GM18951 (cell line): ENCODE measurements at regions not wholly inside any gene's neighbourhood (a gene's known extent, or its start where the extent isn't known, plus 50 kb on each side); places are given as distances from the start of the nearest gene placed in this dataset.
"Not testable (repeated sequence)": the region's sequence is repeated elsewhere in the genome, so short reads cannot be mapped to it uniquely, and the experiment has no call there.

ENCODE experiments used
- POLR2A ChIP-seq: IDR thresholded peaks from 4 replicates; pipeline ENCODE4 v1.6.1; 2011; ENCODE audit warnings: mild to moderate bottlenecking; ENCODE audit not compliant: insufficient read length, insufficient read depth; ENCODE audit errors: extremely low read depth
- in situ Hi-C: fragments of 300-500 bp; cut with MboI; formaldehyde crosslinking; loops from one replicate; pipeline ENCODE4 v1.12.0; 2022; ENCODE audit warnings: low sequenced_read_pairs, mixed read lengths, inconsistent platforms; ENCODE audit not compliant: unreplicated experiment

DNA sequence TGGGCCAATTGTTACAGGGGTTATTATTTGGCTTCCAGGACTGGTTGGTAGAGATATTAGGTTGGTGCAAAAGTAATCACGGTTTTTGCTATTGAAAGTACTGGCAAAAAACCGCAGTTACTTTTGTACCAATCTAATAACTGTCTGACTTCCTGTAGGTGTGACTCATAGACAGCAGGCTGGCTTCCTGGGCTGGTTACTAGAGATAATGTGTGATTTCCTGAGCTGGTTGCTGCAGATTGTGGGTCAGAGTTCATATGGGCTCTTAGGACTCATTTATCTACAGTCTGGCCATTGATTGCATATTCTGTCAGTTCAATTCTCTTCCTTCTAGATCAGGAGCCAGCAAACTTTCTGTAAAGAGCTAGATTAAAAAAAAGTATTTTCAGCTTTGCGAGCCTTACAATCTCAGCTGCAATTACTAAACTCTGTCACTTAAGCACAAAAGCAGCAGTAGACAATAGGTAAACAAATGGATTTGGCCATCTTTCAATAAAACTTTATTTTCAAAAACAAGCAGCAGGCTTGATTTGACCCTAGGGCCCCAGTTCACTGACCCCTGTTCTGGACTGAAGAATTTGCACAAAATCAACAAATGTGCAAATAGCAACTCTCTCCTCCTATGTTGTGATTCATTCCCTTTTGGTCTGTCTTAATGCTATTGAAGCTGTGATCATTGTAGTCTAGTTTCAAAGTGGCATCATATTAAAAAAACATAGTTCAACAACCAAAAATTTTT is 50.8 kb upstream of the BOD1L1 start:
- no peak for TF ChIP-seq POLR2A
- in situ Hi-C loops: no loop called here

DNA sequence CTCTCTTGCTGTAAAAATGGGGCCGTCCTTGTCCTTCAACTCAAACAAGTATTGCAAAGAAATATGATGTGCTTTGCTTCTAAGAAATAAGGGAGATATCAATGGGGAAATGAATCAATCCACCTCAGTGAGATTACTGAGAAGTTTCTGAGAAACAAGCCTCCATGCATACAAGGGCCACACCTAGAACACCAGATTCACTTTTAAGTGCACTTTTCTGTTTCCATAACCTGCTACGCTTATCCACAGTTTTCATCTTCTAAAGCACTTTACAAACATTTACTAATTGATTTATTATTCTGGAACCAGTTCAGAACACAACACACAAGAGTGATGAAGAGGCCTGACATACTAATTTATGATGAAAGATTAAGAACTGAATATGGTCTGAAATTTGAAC is 54.0 kb upstream of the BOD1L1 start:
- no peak for TF ChIP-seq POLR2A
- in situ Hi-C loops: no loop called here

DNA sequence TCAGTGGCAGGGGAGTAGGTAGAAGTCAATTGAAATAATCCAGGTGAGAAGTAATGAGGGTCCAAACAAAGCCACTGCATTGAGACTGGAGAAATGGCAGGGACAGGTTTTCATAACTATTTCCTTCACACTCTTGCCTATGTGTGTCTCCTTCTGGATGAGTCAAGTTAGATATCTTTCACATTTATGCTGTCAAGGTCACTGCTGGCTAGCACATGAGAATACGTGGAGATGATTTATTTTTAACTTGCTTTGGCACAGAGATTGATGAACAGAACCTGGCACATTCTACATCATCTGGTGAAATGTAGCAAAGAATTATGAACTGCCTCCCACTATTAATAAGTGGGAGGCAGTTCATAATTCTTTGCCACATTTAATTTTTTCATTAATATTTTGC is 66.7 kb upstream of the BOD1L1 start:
- in situ Hi-C loops: no loop called here
- no peak for TF ChIP-seq POLR2A

DNA sequence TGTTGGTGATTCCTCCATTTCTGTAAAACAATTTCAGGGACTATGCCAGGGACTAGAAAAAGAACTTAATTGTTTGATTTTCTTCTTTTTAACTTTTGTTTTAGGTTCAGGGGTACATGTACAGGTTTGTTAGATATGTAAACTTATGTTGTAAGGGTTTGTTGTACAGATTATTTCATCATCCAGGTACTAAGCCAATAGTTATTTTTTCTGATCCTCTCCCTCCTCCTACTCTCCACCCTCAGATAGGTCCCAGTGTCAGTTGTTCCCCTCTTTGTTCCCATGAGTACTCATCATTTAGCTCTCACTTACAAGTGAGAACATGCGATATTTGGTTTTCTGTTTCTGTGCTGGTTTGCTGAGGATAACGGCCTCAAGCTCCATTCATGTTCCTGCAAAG is 70.8 kb upstream of the BOD1L1 start:
- no peak for TF ChIP-seq POLR2A
- in situ Hi-C loops: no loop called here

DNA sequence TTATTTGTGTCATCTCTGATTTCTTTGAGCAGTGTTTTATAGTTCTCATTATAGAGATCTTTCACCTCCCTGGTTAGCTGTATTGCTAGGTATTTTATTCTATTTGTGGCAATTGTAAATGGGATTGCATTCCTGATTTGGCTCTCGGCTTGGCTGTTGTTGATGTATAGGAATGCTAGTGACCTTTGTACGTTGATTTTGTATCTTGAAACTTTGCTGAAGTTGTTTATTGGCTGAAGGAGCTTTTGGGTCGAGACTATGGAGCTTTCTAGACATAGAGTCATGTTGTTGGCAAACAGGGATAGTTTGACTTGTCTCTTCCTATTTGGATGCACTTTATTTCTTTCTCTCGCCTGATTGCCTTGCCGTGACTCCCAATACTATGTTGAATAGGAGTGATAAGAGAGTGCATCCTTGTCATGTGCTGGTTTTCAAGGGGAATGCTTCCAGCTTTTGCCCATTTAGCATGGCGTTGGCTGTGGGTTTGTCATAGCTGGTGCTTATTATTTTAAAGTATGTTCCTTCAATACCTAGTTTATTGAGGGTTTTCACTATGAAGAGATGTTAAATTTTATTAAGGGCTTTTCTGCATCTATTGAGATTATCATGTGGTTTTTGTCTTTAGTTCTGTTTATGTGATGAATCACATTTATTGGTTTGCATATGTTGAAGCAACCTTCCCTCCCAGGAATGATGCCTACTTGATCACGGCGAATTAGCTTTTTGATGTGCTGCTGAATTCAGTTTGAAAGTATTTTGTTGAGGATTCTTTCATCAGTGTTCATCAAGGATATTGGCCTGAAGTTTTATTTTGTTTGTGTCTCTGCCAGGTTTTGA is 72.7 kb upstream of the BOD1L1 start:
- no peak for TF ChIP-seq POLR2A
- in situ Hi-C loops: no loop called here

DNA sequence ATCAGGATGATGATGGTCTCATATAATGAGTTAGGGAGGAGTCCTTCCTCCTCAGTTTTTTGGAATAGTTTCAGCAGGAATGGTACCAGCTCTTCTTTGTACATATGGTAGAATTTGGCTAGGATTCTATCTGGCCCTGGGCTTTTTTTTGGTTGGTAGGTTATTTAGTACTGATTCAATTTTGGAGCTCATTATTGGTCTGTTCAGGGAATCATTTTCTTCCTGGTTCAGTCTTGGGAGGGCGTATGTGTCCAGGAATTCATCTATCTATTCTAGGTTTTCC is 73.3 kb upstream of the BOD1L1 start:
- in situ Hi-C loops: not testable (repeated sequence)

DNA sequence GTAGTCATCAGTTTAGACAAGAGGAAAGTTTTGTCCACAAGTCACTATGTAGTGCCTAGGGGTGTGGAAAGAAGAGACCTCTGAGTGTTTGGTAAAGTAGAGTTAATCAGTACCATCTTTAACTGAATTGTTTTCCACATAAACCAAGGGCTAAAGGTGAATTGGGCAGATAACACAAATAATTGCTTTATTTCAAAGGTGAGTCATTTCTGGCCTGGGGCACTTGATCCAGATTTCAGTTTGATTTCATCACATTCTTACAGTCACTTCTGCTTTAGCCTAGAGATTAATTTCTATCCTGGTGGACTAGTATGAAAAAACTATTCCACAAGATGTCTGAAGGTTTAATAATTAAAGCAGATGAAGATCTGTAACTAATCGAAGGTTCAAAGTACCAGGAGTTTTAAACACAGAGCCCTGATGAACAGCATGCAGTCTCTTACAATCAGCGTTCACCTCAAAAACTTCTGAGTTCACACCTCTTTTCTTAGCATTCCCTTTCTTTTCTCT is 74.5 kb upstream of the BOD1L1 start:
- no peak for TF ChIP-seq POLR2A
- in situ Hi-C loops: no loop called here

DNA sequence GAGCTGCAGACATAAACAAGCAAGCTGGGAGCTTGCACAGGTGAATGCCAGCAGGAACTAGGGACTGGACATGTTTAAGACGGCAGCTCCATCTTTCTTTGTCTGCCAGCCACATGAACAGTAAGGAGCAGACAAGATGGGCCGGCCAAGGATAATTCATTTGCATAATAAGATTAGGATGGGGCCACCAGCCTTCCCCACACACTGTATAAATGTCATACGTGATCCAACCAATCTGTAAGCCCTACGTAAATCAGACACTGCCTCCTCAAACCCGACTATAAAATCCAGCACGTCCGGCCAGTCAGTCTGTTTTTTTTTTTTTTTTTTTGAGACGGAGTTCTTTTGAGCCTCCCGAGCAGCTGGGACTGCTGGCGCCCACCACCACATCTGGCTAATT is 75.6 kb upstream of the BOD1L1 start:
- TF ChIP-seq POLR2A: no peak
- in situ Hi-C loops: no loop called here

DNA sequence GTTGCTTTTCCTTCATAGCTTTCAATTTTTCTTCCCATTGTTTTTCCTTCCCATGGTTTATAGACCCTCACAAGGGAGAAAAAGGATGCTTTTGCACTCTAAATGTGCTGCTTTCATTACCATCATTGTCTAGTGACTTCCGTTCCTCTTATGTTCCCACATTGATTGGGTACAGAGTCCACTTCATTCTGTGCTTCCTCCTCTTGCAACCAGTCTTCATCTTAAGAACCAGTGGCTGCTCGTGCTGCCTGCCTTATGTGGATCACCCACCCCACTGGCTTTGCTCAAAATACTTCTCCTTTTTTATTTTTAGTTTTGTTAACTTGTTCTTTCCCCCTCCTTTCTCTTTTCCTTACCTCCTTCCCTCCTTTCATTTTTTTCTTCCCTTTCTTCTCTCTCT is 76.5 kb upstream of the BOD1L1 start:
- no peak for TF ChIP-seq POLR2A

DNA sequence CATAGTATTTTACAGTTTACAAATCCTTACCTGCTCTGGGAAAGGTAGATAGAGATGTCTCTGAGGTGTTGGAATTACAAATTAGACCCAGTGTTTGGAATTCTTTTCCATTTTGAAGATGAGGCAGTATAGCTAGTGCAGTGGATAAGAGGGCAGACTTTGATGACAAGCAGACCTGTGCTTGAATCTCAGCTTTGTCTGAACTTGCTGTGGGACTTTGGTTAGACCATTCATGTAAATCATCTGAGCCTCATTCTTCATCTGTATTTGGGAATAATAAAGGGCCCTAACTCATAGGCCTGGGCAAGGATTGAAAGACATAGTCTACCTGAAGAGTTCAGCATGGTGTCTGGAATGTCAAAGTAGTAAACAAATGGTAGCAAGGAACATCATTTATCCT is 77.2 kb upstream of the BOD1L1 start:
- in situ Hi-C loops: no loop called here
- TF ChIP-seq POLR2A: no peak

More for the DNA sequence above, 76.5 kb upstream of the BOD1L1 start:
- in situ Hi-C loops: no loop called here

DNA sequence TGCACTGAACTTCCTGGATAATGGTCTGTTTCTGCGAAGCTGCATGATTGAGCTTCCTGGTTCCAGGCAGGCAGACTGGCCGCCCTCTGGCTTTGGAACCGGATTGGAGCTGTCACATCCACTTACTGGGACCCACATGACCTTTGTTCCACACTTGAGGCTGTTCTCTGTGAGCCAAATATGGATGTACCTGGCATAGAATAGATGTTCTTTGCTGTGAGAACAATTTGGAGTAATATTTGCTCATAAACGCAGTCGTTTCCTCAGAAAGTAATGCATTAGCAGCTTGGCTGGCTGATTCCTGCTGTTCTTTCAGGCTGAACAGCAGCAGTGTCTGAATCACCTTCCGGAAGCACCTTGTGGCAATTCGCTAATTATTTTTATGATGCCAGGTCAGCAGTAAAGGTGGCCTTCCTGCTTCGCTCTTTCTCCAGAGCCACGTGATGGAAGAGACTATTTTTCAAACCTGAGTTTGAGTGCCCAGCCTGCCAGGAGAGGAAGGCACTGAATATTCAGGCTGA is 78.1 kb upstream of the BOD1L1 start:
- in situ Hi-C loops: no loop called here

DNA sequence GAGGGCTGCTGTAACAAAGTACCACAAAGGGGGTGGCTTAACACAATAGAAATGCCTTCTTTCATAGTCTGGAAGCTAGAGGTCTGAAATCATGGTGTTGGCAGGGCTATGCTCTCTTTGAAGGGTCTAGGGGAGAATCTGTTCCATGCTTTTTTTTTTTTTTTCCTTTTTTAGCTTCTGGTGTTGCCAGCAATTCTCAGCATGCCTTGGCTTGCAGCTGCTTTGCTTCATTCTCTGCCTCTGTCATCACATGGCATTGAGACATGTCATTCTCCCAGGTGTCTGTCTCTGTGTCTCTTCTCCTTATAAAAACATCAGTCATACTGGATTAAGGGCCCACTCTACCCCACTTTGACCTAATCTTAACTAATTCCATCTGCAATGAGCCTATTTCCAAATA is 78.6 kb upstream of the BOD1L1 start:
- in situ Hi-C loops: no loop called here

More for the DNA sequence above, 78.1 kb upstream of the BOD1L1 start:
- TF ChIP-seq POLR2A: no peak

DNA sequence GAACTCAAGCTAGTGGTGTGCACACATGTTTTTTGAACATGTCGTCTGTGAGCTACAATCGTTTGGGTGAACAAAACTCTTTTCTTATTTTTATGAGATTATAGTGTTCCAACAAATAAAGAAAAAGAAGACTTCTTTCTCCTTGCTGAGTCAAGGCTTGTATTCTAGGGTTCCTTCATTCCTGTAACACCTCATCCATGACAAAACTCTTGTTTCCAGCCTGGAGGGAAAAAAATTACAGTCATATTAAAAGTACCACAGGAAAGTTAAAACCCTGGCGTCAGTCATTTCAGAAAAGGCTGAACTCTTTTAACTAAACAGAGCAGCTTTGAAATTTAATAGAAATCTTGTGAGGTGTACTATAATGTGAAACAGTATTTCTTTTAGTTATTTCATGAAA is 79.2 kb upstream of the BOD1L1 start:
- in situ Hi-C loops: no loop called here
- TF ChIP-seq POLR2A: no peak

More for the DNA sequence above, 78.6 kb upstream of the BOD1L1 start:
- TF ChIP-seq POLR2A: no peak

DNA sequence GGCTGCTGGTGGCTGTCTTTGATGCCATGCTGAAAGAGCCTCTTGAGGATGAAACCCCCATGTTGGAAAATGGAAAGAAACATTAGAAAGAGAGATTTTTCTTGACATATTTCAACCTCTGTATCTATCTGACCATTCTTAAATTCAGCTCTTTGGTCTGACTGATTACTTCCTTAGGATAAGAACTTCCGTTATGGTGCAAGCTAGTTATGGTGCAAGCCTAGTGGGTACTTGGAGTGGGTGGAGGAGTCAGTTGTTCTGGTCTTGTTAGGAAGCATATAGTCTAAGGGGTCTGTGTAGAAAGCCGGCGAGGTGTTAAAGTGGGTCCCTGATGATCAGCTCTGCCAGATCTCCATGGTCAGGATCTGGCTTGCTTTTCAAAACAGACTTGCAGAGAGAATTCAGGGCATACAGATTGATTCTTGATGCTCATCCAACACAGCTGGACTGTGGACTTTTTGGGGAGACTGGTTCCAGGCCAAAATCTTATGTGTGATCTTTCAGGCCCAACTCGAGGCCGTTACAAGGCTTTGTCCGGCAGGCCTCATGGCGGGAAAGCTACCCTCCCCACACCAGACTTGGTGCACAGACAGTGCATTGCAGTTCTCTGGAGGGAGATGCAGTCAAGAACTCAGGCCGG is 82.8 kb upstream of the BOD1L1 start:
- in situ Hi-C loops: no loop called here
- TF ChIP-seq POLR2A: no peak

DNA sequence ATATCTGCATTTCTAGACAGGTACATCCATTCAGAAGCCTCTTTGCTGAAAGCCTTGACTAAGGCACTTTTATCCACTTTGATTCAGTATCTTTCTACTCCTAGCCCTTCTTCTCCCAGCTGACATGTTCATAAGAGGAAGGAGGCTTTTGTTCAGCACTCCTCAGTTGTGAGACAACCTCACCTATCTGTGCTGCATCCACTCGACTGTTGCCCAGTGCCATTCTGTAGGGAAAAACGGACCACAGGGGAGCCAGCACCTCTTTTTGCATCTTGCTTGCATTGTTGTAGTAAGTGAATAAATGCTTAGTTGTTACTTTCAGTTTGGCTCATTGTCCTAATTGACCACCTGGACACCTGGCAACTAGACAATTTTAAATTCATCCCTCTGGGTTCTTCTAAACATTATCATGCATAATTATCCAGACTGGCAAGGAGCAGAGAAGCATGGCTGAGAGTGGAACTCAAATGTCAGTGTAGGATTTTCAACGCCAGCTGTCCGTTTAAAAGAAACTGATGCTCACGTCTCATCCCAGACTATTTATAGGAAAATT is 83.8 kb upstream of the BOD1L1 start:
- no peak for TF ChIP-seq POLR2A
- in situ Hi-C loops: no loop called here
